Astrocyte of the cerebellum (primary cell): ENCODE measurements at regions not wholly inside any gene's neighbourhood (a gene's known extent, or its start where the extent isn't known, plus 50 kb on each side); places are given as distances from the start of the nearest gene placed in this dataset.
A peak's percentile ranks its signal among the peaks of the same experiment; 100 is the strongest.

Experiments used
- DNase-seq: peaks from one replicate; pipeline ENCODE4 v3.0.0-alpha.2; 2011; ENCODE audit warnings: low read depth
- H3K4me3 ChIP-seq: 2 replicates; pipeline ENCODE4 v1.5.1; 2011; ENCODE audit warnings: mild to moderate bottlenecking, low read depth, low read length, moderate library complexity
- in situ Hi-C: cut with HindIII; loops from 2 replicates; pipeline ENCODE4 v1.10.0; 2017; ENCODE audit warnings: low sequenced_read_pairs
- TF ChIP-seq, protein P1 (sequence below): IDR thresholded peaks from 2 replicates; pipeline ENCODE4 v1.5.1; 2012; ENCODE audit warnings: low read length, low read depth, moderate library complexity, mild to moderate bottlenecking; ENCODE audit errors: missing control alignments

DNA sequence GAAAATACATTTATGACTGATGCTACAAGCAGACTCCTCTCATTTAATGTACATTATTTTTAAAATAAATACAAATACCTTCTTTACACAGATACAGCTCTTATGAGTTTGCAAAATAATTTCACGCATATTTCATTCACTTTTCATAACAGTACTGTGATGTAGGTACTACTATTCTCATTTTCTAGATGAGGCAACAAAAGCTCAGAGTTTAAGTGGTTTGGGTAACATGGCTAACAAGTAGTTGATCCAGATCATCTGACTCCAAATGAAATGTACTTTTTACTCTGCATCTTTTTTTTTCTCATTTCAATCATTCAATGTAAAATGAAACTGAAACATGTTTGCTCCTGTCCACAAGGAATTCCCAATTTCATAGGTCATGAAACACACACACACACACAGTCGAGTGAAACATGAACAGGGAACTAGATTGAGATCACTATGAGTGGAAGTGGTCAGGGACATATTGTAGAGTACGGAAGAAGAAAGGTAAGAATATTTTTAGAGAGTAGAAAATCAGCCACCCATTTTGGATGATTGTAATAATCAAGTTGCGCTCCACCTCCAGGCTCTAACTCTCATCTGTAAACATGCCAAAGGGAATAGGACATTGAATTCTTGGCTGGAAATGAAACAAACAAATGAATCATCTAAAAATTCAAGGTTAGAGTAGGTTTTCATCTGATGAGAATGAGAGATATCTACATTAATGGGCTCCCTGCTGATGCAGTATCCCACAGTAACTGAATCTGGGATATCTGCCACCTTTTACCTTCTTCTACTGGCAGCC is 92.4 kb downstream of the CLDN1 start:
- in situ Hi-C loops = no loop called here
- no peak overlapping the region for H3K4me3 ChIP-seq
- TF ChIP-seq, protein P1, sequence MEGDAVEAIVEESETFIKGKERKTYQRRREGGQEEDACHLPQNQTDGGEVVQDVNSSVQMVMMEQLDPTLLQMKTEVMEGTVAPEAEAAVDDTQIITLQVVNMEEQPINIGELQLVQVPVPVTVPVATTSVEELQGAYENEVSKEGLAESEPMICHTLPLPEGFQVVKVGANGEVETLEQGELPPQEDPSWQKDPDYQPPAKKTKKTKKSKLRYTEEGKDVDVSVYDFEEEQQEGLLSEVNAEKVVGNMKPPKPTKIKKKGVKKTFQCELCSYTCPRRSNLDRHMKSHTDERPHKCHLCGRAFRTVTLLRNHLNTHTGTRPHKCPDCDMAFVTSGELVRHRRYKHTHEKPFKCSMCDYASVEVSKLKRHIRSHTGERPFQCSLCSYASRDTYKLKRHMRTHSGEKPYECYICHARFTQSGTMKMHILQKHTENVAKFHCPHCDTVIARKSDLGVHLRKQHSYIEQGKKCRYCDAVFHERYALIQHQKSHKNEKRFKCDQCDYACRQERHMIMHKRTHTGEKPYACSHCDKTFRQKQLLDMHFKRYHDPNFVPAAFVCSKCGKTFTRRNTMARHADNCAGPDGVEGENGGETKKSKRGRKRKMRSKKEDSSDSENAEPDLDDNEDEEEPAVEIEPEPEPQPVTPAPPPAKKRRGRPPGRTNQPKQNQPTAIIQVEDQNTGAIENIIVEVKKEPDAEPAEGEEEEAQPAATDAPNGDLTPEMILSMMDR = no peak
- peak; percentile 54 for DNase-seq

DNA sequence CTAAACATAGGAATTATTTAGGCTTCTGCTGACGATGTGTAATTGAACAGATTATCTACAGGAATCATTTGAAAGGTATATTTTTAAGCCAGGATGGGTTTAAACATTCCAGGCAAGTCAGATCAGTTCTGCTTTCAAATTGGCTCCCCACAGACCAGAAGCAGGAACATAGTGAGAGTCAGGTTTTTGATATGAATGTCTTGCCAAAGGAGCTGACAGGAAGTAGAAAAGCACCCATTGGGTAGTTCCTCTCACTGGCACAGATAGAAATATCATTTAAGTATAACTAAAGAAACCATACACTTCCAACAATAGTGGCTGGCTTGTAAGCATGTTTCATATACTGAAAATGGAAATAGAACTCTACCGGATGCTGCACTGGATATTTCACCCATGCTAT is 95.2 kb downstream of the CLDN1 start:
- in situ Hi-C loops = no loop called here
- no peak for DNase-seq
- TF ChIP-seq, protein P1 = no peak
- H3K4me3 ChIP-seq = no peak overlapping the region

GRCh38 chr3:190224863-190225692 is 97.2 kb downstream of the CLDN1 start:
- DNase-seq = no peak
- TF ChIP-seq, protein P1 = peak; percentile 47
- in situ Hi-C loops = loop anchor here (25.0 kb wide), 1 partner anchor 487 kb away; no protein-coding TSS in a partner anchor
- no peak overlapping the region for H3K4me3 ChIP-seq

GRCh38 chr3:190224456-190224855 is 97.8 kb downstream of the CLDN1 start:
- no peak overlapping the region for H3K4me3 ChIP-seq
- DNase-seq = no peak
- in situ Hi-C loops = loop anchor here (25.0 kb wide), 1 partner anchor 488 kb away; no protein-coding TSS in a partner anchor
- TF ChIP-seq, protein P1 = no peak

DNA sequence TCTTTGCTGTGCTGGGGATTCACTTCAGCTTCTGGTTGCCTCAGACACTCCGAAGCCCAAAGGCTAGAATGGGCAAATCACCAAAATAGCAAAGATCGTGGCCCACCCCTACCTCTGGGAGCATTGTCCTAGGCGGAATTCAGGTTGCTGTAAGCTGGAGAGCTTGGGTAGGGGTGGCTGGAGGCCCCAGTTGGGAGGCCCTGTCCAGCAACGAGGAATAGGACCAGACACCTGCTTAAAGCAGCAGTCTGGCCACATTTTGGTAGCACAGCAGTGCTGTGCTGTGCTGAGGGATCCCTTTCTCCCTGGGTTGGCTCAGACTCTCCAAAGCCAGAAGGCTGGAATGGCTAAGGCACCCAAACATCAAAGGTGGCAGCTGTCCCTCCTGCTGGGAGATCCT is 99.3 kb downstream of the CLDN1 start:
- in situ Hi-C loops = loop anchor here (25.0 kb wide), 1 partner anchor 489 kb away; no protein-coding TSS in a partner anchor
- TF ChIP-seq, protein P1 = no peak
- DNase-seq = no peak
- no peak overlapping the region for H3K4me3 ChIP-seq

- in situ Hi-C loops = loop anchor here (25.0 kb wide), 1 partner anchor 490 kb away; no protein-coding TSS in a partner anchor
- DNase-seq = no peak
- TF ChIP-seq, protein P1 = no peak
- H3K4me3 ChIP-seq = no peak overlapping the region
Observed at GRCh38 chr3:190222360-190222759, 99.9 kb downstream of the CLDN1 start.
